Transverse colon (tissue), 4 donors: ENCODE measurements at regions not wholly inside any gene's neighbourhood (a gene's known extent, or its start where the extent isn't known, plus 50 kb on each side); places are given as distances from the start of the nearest gene placed in this dataset.

Source experiments
- DNase-seq: peaks from one replicate; pipeline ENCODE4 v3.0.0-alpha.2; 2019
- H3K27ac ChIP-seq, 4 donors: fragments of 200-600 bp; sonication (generic); 2 replicates each; pipeline ENCODE4 v1.5.1; 2016 to 2018; ENCODE audit warnings: inconsistent platforms in 4 of 4
- H3K27me3 ChIP-seq: fragments of 200-600 bp; sonication (generic); 2 replicates; pipeline ENCODE4 v1.5.1; 2017; ENCODE audit warnings: inconsistent platforms
- H3K36me3 ChIP-seq, 4 donors: fragments of 200-600 bp; sonication (generic); 2 replicates each; pipeline ENCODE4 v1.5.1; 2017 to 2019; ENCODE audit warnings: inconsistent platforms in 4 of 4
- H3K4me1 ChIP-seq, 4 donors: fragments of 200-600 bp; sonication (generic); 2 replicates each; pipeline ENCODE4 v1.5.1; 2017 to 2020; ENCODE audit warnings: inconsistent platforms in 4 of 4
- H3K4me3 ChIP-seq, 4 donors: fragments of 200-600 bp; sonication (generic); 1 replicate in 1 of 4; 2 replicates in 3 of 4; pipeline versions ENCODE4 v1.5.1 to v1.6.1; 2017 to 2019; ENCODE audit warnings: inconsistent platforms in 4 of 4
- H3K9me3 ChIP-seq, 2 donors: fragments of 200-600 bp; sonication (generic); 2 replicates each; pipeline ENCODE4 v1.5.1; 2017 to 2019; ENCODE audit warnings: inconsistent platforms in 2 of 2
- CTCF ChIP-seq, 5 experiments: fragments of 200-600 bp in 3 of 5; fragments of 450-650 bp in 2 of 5; sonication (generic) in 3 of 5; IDR thresholded peaks; 1 replicate in 2 of 5; 2 replicates in 3 of 5; pipeline ENCODE4 v1.5.1; 2016 to 2017; ENCODE audit warnings: antibody characterized with exemption in 5 of 5, inconsistent platforms in 3 of 5, mild to moderate bottlenecking in 2 of 5, moderate library complexity in 1 of 5
- EP300 ChIP-seq: sonication (generic); formaldehyde crosslinking; IDR thresholded peaks from one replicate; pipeline ENCODE4 v1.6.1; 2017; ENCODE audit warnings: antibody characterized with exemption, low read depth
- POLR2A ChIP-seq: fragments of 450-650 bp; IDR thresholded peaks from one replicate; pipeline ENCODE4 v1.6.1; 2016; ENCODE audit warnings: antibody characterized with exemption, mild to moderate bottlenecking, moderate library complexity
- POLR2AphosphoS5 ChIP-seq, 3 donors: sonication (generic); formaldehyde crosslinking; IDR thresholded peaks; one replicate each; pipeline ENCODE4 v1.6.1; 2016; ENCODE audit warnings: antibody characterized with exemption in 3 of 3
- WGBS, 2 donors: methylation state at CpG; one replicate each; pipeline ENCODE4 v1.1.5; 2018; ENCODE audit warnings: low coverage in 1 of 2; 5-methylcytosine and 5-hydroxymethylcytosine counted together
- in situ Hi-C, 4 donors: fragments of 200-750 bp; cut with MboI; loops; one replicate each; pipeline versions ENCODE4 v1.15.0 to v1.15.1; 2017; ENCODE audit warnings: low sequenced_read_pairs in 3 of 4, low pct_ligation_motif_present in 1 of 4, low pct_unique_long_range_greater_than_20kb in 1 of 4
- intact Hi-C: fragments of 100-400 bp; cut with DNase I; formaldehyde crosslinking; loops from one replicate; pipeline ENCODE4 v1.15.1; 2023; ENCODE audit warnings: low total_unique reads

GRCh38 chr1:4269952-4270570 is 370.0 kb upstream of the C1orf174 start:
- H3K9me3 ChIP-seq, result no peaks in the 10 kb centered on the region
- no peaks in the 10 kb centered on the region for H3K36me3 ChIP-seq
- intact Hi-C loops (no loop called here), in situ Hi-C loops (no loop called here)
- H3K4me1 ChIP-seq, result no peaks in the 10 kb centered on the region
- 77 to 82% methylated on average over 9 to 10 of the region's 10 CpGs for WGBS, 2 donors
- no peaks in the 10 kb centered on the region for H3K27me3 ChIP-seq
- H3K4me3 ChIP-seq, result no peak overlapping the region
- TF ChIP-seq CTCF (IDR thresholded peaks at IDR 0.05) (no peak), POLR2AphosphoS5 (IDR thresholded peaks at IDR 0.05) (no peak), POLR2A (no peak), EP300 (no peak)
- DNase-seq, result no peak
- no peak overlapping the region for H3K27ac ChIP-seq

DNA sequence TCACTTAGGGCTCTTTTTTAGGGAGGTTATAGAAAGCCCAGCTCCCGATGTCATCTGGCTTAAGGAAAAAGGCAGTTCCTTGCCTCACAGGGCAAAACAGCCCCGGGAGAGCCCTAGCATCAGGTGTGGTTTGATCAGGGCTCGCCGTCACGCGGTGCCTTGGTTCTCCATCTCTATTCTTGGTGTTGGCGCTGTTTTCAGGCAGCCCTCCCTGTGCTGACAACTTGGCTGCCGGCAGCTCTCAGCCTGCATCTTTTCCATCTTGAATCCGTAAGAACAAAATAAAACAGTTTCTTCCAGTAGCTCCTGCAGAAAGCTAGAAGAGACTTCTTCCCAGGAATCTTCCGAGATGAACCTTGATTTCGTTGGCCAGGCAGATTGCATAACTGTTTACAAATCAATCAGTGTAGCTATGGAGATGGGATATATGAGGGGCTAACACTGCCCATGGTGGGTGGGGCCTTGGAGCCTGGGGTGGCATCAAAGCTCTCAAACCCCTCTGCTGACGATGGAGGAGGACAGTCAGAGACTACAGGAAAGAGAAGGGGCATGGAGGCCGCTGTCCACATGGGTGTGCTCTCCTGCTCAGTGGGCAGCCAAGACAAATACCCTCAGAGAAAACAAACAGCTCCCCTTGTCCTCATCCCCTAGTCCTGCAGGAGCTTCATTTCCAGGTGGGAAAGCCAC is 370.7 kb upstream of the C1orf174 start:
- DNase-seq, result no peak
- Histone ChIP-seq H3K27ac (no peak overlapping the region), H3K4me1 (no peaks in the 10 kb centered on the region), H3K9me3 (peaks cover 0 to 6% of the 10 kb centered on the region in 2 donors), H3K4me3 (no peak overlapping the region), H3K36me3 (no peaks in the 10 kb centered on the region), H3K27me3 (no peaks in the 10 kb centered on the region)
- in situ Hi-C loops (no loop called here), intact Hi-C loops (no loop called here)
- TF ChIP-seq CTCF (IDR thresholded peaks at IDR 0.05) (no peak), POLR2AphosphoS5 (IDR thresholded peaks at IDR 0.05) (no peak), POLR2A (no peak), EP300 (no peak)
- WGBS, 2 donors, result 57 to 83% methylated on average over 4 to 13 of the region's 13 CpGs

GRCh38 chr1:4271338-4271998 is 371.4 kb upstream of the C1orf174 start:
- DNase-seq, result no peak
- Histone ChIP-seq H3K27me3 (no peaks in the 10 kb centered on the region), H3K27ac (no peak overlapping the region), H3K4me1 (no peaks in the 10 kb centered on the region), H3K4me3 (no peak overlapping the region), H3K36me3 (no peaks in the 10 kb centered on the region), H3K9me3 (peaks cover 0 to 6% of the 10 kb centered on the region in 2 donors)
- TF ChIP-seq CTCF (IDR thresholded peaks at IDR 0.05) (no peak), EP300 (no peak)
- intact Hi-C loops, result no loop called here
- in situ Hi-C loops, result no loop called here
- WGBS, 2 donors, result 80 to 85% methylated on average over 1 to 8 of the region's 8 CpGs

DNA sequence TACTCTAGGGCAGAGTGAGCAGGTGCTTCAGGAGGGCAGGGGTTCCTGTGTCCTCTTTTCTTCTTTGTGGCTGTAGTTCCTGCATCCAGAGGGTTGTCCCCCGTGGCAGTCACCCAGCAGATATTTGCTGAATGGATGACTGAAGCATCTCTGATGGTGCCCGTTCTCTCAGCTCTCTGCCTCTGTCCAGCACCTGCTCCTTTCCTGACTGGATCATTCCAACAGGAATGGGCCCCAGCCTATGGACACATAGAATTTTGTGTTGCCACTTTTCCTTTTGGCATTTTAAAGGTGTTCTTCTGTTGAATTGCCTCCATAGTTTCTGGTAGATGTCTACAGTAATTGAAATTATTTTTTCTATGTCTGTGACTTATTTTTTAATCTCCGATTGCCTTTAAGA is 372.5 kb upstream of the C1orf174 start:
- no peak for TF ChIP-seq POLR2A
- TF ChIP-seq POLR2AphosphoS5 (IDR thresholded peaks at IDR 0.05), result no peak
- TF ChIP-seq EP300, result no peak
- no peak for TF ChIP-seq CTCF (IDR thresholded peaks at IDR 0.05)
- no peaks in the 10 kb centered on the region for H3K36me3 ChIP-seq
- WGBS, 2 donors, result 78 to 100% methylated on average over 2 to 3 of the region's 3 CpGs
- no peaks in the 10 kb centered on the region for H3K4me1 ChIP-seq
- peaks cover 0 to 6% of the 10 kb centered on the region in 2 donors for H3K9me3 ChIP-seq
- DNase-seq, result no peak
- intact Hi-C loops (no loop called here), in situ Hi-C loops (no loop called here)
- no peaks in the 10 kb centered on the region for H3K27me3 ChIP-seq
- no peak overlapping the region for H3K27ac ChIP-seq
- no peak overlapping the region for H3K4me3 ChIP-seq
